Smooth muscle cell (in vitro differentiated cells): ENCODE measurements at regions not wholly inside any gene's neighbourhood (a gene's known extent, or its start where the extent isn't known, plus 50 kb on each side); places are given as distances from the start of the nearest gene placed in this dataset.
"Not testable (repeated sequence)": the region's sequence is repeated elsewhere in the genome, so short reads cannot be mapped to it uniquely, and the experiment has no call there.

Experiments
- DNase-seq: peaks from one replicate; lab custom pipeline; 2025; ENCODE audit not compliant: unreplicated experiment; lab: John Stamatoyannopoulos, UW
- H2AFZ ChIP-seq: fragments of 200-600 bp; sonication (generic); 2 replicates; pipeline ENCODE4 v1.6.0; 2016; ENCODE audit warnings: antibody characterized with exemption, low read depth, mild to moderate bottlenecking
- H3F3A ChIP-seq: fragments of 200-600 bp; sonication (generic); 2 replicates; pipeline ENCODE4 v1.6.0; 2017; ENCODE audit warnings: antibody characterized with exemption, low read depth
- H3K27ac ChIP-seq: fragments of 200-600 bp; sonication (generic); 2 replicates; pipeline ENCODE4 v1.5.1; 2016; ENCODE audit warnings: low read depth, mild to moderate bottlenecking
- H3K27me3 ChIP-seq: fragments of 200-600 bp; sonication (generic); 2 replicates; pipeline ENCODE4 v1.6.1; 2016; ENCODE audit warnings: low read depth, mild to moderate bottlenecking
- H3K36me3 ChIP-seq: fragments of 200-600 bp; sonication (generic); 2 replicates; pipeline ENCODE4 v1.5.1; 2016; ENCODE audit warnings: low read depth
- H3K4me1 ChIP-seq: fragments of 200-600 bp; sonication (generic); 2 replicates; pipeline ENCODE4 v1.5.1; 2016; ENCODE audit warnings: low read depth
- H3K4me2 ChIP-seq: fragments of 200-600 bp; sonication (generic); 2 replicates; pipeline ENCODE4 v1.6.0; 2016; ENCODE audit warnings: mild to moderate bottlenecking
- H3K4me3 ChIP-seq: fragments of 200-600 bp; sonication (generic); 2 replicates; pipeline ENCODE4 v1.5.1; 2016; ENCODE audit warnings: mild to moderate bottlenecking
- H3K79me2 ChIP-seq: fragments of 200-600 bp; sonication (generic); 2 replicates; pipeline ENCODE4 v1.6.0; 2016; ENCODE audit warnings: low read depth, mild to moderate bottlenecking
- H3K9ac ChIP-seq: fragments of 200-600 bp; sonication (generic); 2 replicates; pipeline ENCODE4 v1.6.0; 2016; ENCODE audit warnings: low read depth
- H3K9me3 ChIP-seq: fragments of 200-600 bp; sonication (generic); replicated peaks from 2 replicates; pipeline ENCODE4 v1.5.1; 2016; ENCODE audit warnings: low read depth
- H4K20me1 ChIP-seq: fragments of 200-600 bp; sonication (generic); 2 replicates; pipeline ENCODE4 v1.6.0; 2016; ENCODE audit warnings: low read depth
- CTCF ChIP-seq: fragments of 200-600 bp; sonication (generic); IDR thresholded peaks from 2 replicates; pipeline ENCODE4 v1.5.1; 2017; ENCODE audit warnings: borderline replicate concordance, mild to moderate bottlenecking, antibody characterized with exemption; ENCODE audit not compliant: insufficient read depth, poor library complexity, severe bottlenecking
- WGBS: methylation state at CpG from one replicate; pipeline ENCODE4 v1.1.7; 2016; ENCODE audit warnings: low lambda C conversion rate; 5-methylcytosine and 5-hydroxymethylcytosine counted together

GRCh38 chr1:199529324-199529723 lies 498.2 kb upstream of the NR5A2 start:
- Histone ChIP-seq H3F3A (no peaks in the 10 kb centered on the region), H3K27ac (no peak overlapping the region), H4K20me1 (no peaks in the 10 kb centered on the region), H3K36me3 (no peaks in the 10 kb centered on the region), H3K4me2 (no peak overlapping the region), H3K27me3 (no peaks in the 10 kb centered on the region), H3K4me1 (no peaks in the 10 kb centered on the region), H2AFZ (no peak overlapping the region), H3K4me3 (no peak overlapping the region), H3K9ac (no peak overlapping the region), H3K9me3 (peaks cover 4% of the 10 kb centered on the region), H3K79me2 (no peaks in the 10 kb centered on the region)
- no peak for TF ChIP-seq CTCF
- DNase-seq: no peak
- 80% methylated on average over 1 of the region's 1 CpG for WGBS

GRCh38 chr1:199533361-199533760 lies 494.1 kb upstream of the NR5A2 start:
- not testable (repeated sequence) for H3K36me3 ChIP-seq, H2AFZ ChIP-seq, DNase-seq, H3F3A ChIP-seq, H3K9ac ChIP-seq, H3K4me1 ChIP-seq, H3K27ac ChIP-seq, H4K20me1 ChIP-seq, H3K4me2 ChIP-seq, H3K27me3 ChIP-seq, H3K79me2 ChIP-seq, H3K4me3 ChIP-seq
- WGBS: 78% methylated on average over 4 of the region's 4 CpGs
- H3K9me3 ChIP-seq: peaks cover 10% of the 10 kb centered on the region

- H3K36me3 ChIP-seq: no peaks in the 10 kb centered on the region
- TF ChIP-seq CTCF: no peak
- H3K4me1 ChIP-seq: peaks cover 7% of the 10 kb centered on the region
- no peak for DNase-seq
- H3K79me2 ChIP-seq: no peaks in the 10 kb centered on the region
- H2AFZ ChIP-seq: no peak overlapping the region
- no peak overlapping the region for H3K4me3 ChIP-seq
- no peaks in the 10 kb centered on the region for H3K9me3 ChIP-seq
- H3K27me3 ChIP-seq: no peaks in the 10 kb centered on the region
- 44% methylated on average over 1 of the region's 1 CpG for WGBS
- no peak overlapping the region for H3K27ac ChIP-seq
- no peaks in the 10 kb centered on the region for H4K20me1 ChIP-seq
- no peak overlapping the region for H3K9ac ChIP-seq
- no peaks in the 10 kb centered on the region for H3F3A ChIP-seq
- no peak overlapping the region for H3K4me2 ChIP-seq
These were observed 481.7 kb upstream of the NR5A2 start for GRCh38 chr1:199545780-199546179.

DNA sequence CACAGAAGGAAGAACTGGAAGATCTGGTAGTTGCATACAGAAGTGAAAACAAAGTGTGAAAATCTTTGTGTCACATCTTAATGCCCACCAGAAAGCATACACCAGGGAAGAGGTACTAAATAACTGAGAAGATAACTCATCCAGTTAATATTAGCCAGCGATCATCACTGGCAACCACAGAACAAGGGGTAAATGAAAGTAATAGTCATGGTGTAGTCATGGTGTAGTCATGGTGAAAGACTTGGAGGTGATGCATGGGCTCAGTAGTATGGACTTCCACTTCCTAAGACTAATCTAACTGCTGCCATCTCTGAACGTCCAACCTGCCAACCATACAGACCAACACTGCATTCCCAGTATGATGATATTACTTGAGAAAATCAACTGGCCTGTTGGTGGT lies 481.2 kb upstream of the NR5A2 start:
- no peak for TF ChIP-seq CTCF
- H3K4me2 ChIP-seq: no peak overlapping the region
- no peak overlapping the region for H3K4me3 ChIP-seq
- H3K27me3 ChIP-seq: no peaks in the 10 kb centered on the region
- no peaks in the 10 kb centered on the region for H3F3A ChIP-seq
- no peak overlapping the region for H3K27ac ChIP-seq
- WGBS: 88% methylated on average over 2 of the region's 2 CpGs
- no peaks in the 10 kb centered on the region for H3K9me3 ChIP-seq
- DNase-seq: no peak
- no peaks in the 10 kb centered on the region for H3K79me2 ChIP-seq
- H4K20me1 ChIP-seq: no peaks in the 10 kb centered on the region
- H3K9ac ChIP-seq: no peak overlapping the region
- H3K36me3 ChIP-seq: no peaks in the 10 kb centered on the region
- peaks cover 13% of the 10 kb centered on the region for H3K4me1 ChIP-seq
- no peak overlapping the region for H2AFZ ChIP-seq
